Esophagus (tissue), 2 donors: ENCODE measurements at regions not wholly inside any gene's neighbourhood (a gene's known extent, or its start where the extent isn't known, plus 50 kb on each side); places are given as distances from the start of the nearest gene placed in this dataset.

ENCODE experiments used
- H3K27ac ChIP-seq, 2 donors: one replicate each; pipeline ENCODE4 v1.5.1; 2013; ENCODE audit warnings: low read depth in 2 of 2, mild to moderate bottlenecking in 2 of 2, inconsistent platforms in 1 of 2, low read length in 1 of 2, moderate library complexity in 1 of 2
- H3K27me3 ChIP-seq, 2 donors: one replicate each; pipeline ENCODE4 v1.6.1; 2013; ENCODE audit warnings: low read length in 2 of 2, control low read depth in 1 of 2, mild to moderate bottlenecking in 1 of 2; ENCODE audit not compliant: insufficient read depth in 2 of 2, control insufficient read depth in 1 of 2
- H3K36me3 ChIP-seq, 2 donors: one replicate each; pipeline ENCODE4 v1.6.1; 2013; ENCODE audit warnings: low read length in 1 of 2; ENCODE audit not compliant: control insufficient read depth in 2 of 2, insufficient read depth in 2 of 2
- H3K4me1 ChIP-seq, 2 donors: one replicate each; pipeline ENCODE4 v1.6.1; 2013; ENCODE audit warnings: low read length in 1 of 2; ENCODE audit not compliant: control insufficient read depth in 2 of 2, insufficient read depth in 2 of 2
- H3K4me3 ChIP-seq, 2 donors: one replicate each; pipeline ENCODE4 v1.5.1; 2013; ENCODE audit warnings: low read length in 2 of 2, mild to moderate bottlenecking in 2 of 2, low read depth in 1 of 2, moderate library complexity in 1 of 2
- H3K9me3 ChIP-seq, 2 donors: one replicate each; pipeline ENCODE4 v1.6.1; 2013; ENCODE audit warnings: mild to moderate bottlenecking in 2 of 2, low read depth in 1 of 2, low read length in 1 of 2, moderate library complexity in 1 of 2; ENCODE audit not compliant: control insufficient read depth in 2 of 2, insufficient read depth in 1 of 2
- WGBS, 2 donors: extraction: QIAGEN DNeasy Blood & Tissue Kit; methylation state at CpG; one replicate each; pipeline ENCODE4 v1.1.7; 2013; 5-methylcytosine and 5-hydroxymethylcytosine counted together
- donor health status: healthy with polysubstance abuse.
- donor health status: Bipolar disorder and iron deficiency.

DNA sequence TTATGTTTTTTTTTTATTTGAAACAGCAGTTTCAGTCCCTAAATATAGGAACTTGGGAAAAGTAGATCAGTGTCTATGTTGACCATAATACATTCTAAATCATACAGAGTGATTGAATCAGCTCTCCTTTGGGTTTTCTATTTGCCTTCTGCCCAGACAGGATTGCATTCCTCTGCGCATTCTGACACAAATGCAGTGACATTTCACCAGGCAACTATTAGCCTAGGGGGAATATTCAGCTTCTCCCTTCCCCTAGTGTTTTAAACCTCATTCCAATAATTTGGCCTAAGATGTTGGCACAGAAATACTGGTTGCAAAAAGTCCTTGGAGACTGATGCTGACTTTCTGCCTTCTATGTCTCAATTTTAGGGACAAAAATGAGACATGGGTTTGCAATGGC lies 172.8 kb downstream of the PTGER3 start:
- Histone ChIP-seq H3K4me3 (no peak overlapping the region), H3K36me3 (no peaks in the 10 kb centered on the region), H3K27me3 (no peaks in the 10 kb centered on the region), H3K9me3 (peaks cover 0 to 3% of the 10 kb centered on the region in 2 donors), H3K4me1 (no peaks in the 10 kb centered on the region), H3K27ac (no peak overlapping the region)
- 51 to 82% methylated on average over 1 of the region's 1 CpG for WGBS, 2 donors

DNA sequence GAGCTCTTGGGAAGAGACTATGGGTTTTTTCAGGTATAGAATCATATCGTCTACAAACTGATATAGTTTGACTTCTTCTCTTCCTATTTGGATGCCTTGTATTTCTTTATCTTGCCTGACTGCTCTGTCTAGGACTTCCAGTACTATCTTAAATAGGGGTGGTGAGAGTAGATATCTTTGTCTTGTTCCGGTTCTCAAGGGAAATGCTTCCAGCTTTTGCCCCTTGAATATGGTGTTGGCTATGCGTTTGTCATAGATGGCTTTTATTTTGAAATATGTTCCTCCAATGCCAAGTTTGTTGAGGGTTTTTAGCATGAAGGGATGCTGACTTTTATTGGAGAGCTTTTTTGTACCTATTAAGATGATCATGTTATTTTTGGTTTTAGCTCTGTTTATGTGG lies 170.3 kb downstream of the PTGER3 start:
- H3K4me3 ChIP-seq: no peak overlapping the region
- H3K4me1 ChIP-seq: no peaks in the 10 kb centered on the region
- H3K27ac ChIP-seq: no peak overlapping the region
- 82 to 89% methylated on average over 3 of the region's 3 CpGs for WGBS, 2 donors
- no peaks in the 10 kb centered on the region for H3K9me3 ChIP-seq
- H3K27me3 ChIP-seq: no peaks in the 10 kb centered on the region
- no peaks in the 10 kb centered on the region for H3K36me3 ChIP-seq

DNA sequence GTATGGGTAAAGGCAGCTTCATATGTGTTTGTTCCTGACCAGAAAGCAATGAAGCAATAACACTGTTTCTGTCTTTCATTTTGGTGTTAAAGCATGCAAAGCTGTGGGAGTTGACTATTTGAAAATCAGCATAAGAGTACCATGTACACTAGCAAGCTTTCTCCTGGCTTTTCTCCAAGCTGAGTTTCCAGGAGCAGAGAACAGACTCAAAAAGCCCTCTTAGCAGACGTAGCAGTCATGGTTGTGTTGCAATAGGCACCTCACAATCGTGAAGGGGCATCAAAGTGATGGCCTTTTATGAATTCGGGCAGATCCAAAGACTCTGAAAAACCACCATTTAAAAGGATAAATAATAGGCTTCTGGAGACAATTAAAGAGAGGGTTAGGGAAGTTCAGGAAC lies 159.7 kb downstream of the PTGER3 start:
- Histone ChIP-seq H3K4me1 (no peaks in the 10 kb centered on the region), H3K27ac (no peak overlapping the region), H3K27me3 (no peaks in the 10 kb centered on the region), H3K9me3 (no peaks in the 10 kb centered on the region), H3K36me3 (no peaks in the 10 kb centered on the region), H3K4me3 (no peak overlapping the region)
- WGBS, 2 donors: 48 to 49% methylated on average over 3 of the region's 3 CpGs

DNA sequence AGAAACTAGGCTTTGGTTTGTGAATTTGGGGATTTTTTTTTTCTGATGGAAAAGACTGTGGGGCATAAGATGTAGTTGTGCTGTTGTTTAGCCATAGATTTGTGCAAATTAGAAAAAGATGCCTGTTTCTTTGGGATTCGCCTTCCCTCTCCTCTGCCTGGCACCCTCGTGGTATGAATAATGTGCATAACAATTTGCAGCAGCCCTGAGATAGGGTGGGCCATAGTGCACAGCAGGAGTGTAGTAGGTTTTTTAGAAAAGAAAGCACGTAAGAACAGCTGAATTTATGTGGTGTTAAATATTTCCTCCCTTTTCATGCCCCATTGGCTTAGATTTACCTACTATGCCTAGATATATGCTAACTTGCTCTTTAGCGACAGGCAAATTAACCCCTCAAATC lies 158.9 kb downstream of the PTGER3 start:
- H3K4me1 ChIP-seq: no peaks in the 10 kb centered on the region
- 73 to 78% methylated on average over 4 of the region's 4 CpGs for WGBS, 2 donors
- no peaks in the 10 kb centered on the region for H3K36me3 ChIP-seq
- no peaks in the 10 kb centered on the region for H3K27me3 ChIP-seq
- H3K9me3 ChIP-seq: no peaks in the 10 kb centered on the region
- no peak overlapping the region for H3K4me3 ChIP-seq
- no peak overlapping the region for H3K27ac ChIP-seq

- H3K36me3 ChIP-seq: no peaks in the 10 kb centered on the region
- WGBS, 2 donors: 47 to 60% methylated on average over 2 of the region's 2 CpGs
Measured at GRCh38 chr1:70890408-70890807, 157.2 kb downstream of the PTGER3 start.

DNA sequence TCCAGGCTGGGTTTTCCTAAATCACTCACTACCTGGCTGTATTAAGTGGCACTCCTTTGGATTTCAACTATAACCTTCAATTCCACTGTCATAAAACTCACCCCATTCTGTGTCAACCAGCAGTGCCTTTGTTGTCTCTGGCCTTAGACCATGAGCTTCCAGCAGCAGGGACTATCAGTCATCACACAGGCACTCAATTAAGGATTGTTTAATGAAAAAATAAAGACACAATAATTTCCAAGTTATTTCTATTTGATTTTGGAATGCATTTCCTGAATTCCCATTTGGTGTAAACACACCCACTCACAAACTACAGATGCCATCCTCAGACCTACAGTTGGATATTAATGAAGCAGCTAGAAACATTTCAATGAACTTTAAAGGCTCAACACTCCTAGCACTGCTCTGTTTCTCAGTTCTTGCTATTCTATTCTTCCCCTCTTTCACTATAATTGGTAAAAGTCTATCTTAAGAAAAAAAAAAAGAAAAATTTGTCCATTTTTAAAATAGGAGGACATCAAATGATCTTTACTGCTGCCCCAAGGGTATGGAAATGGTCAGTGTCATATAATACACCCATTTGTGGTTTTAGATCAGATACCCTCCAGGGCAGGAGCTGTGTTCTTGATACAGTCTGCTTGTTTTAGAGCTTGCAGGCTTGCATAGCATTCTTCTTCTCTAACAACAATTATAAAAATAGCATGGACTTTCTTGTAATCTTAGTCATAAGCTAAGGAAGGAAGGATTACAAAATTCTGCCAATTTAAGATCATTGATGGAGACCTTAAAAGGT lies 156.4 kb downstream of the PTGER3 start:
- Histone ChIP-seq H3K27ac (no peak overlapping the region), H3K36me3 (no peaks in the 10 kb centered on the region), H3K4me3 (no peak overlapping the region), H3K4me1 (no peaks in the 10 kb centered on the region), H3K27me3 (no peaks in the 10 kb centered on the region), H3K9me3 (no peaks in the 10 kb centered on the region)

More at GRCh38 chr1:70890408-70890807, 157.2 kb downstream of the PTGER3 start:
- Histone ChIP-seq H3K9me3 (no peaks in the 10 kb centered on the region), H3K4me1 (no peaks in the 10 kb centered on the region), H3K27ac (no peak overlapping the region), H3K27me3 (no peaks in the 10 kb centered on the region), H3K4me3 (no peak overlapping the region)

GRCh38 chr1:70892140-70892539 lies 155.5 kb downstream of the PTGER3 start:
- H3K4me3 ChIP-seq: no peak overlapping the region
- 89 to 96% methylated on average over 2 of the region's 2 CpGs for WGBS, 2 donors

DNA sequence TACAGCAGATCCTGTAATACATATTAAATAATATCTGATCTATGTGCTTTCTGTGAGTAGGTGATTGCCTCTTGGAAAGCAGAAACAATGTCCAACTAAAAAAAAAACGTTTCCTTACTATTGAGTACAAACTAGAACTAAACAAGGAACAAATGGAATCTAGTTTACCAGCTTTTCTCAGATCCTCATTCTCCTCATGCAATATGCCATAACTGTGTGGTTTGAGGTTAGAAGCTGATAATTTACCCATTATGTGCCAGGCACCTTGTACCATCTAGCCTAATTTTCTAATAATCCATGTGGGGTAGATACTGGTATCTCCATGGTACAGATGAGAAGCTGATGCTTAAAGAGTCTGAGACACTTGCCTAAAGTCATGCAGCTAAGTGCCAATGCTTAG lies 154.7 kb downstream of the PTGER3 start:
- Histone ChIP-seq H3K4me3 (no peak overlapping the region), H3K9me3 (no peaks in the 10 kb centered on the region), H3K36me3 (no peaks in the 10 kb centered on the region), H3K27me3 (no peaks in the 10 kb centered on the region), H3K4me1 (no peaks in the 10 kb centered on the region), H3K27ac (no peak overlapping the region)
- WGBS, 2 donors: 7 to 18% methylated on average over 1 of the region's 1 CpG

More at GRCh38 chr1:70892140-70892539, 155.5 kb downstream of the PTGER3 start:
- Histone ChIP-seq H3K4me1 (no peaks in the 10 kb centered on the region), H3K9me3 (no peaks in the 10 kb centered on the region), H3K36me3 (no peaks in the 10 kb centered on the region), H3K27me3 (no peaks in the 10 kb centered on the region), H3K27ac (no peak overlapping the region)

DNA sequence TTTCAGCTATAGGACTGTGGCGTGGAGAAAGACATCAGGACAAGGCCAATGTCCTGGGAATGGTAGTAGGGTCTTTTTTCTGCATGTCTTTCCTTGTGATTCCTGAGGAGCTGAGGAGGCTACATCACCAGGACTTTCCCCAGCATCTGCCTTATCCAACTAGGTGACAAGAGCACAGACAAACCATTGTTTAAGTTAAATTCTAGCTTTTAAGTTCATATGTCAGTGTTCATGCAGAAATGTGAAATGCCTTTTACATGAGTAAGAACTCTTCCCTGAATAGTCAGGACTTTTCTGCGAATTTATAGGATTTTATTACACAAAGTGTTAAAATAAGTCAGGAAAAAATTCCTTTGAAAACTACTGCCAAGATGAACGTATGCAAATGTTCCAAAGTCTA lies 154.2 kb downstream of the PTGER3 start:
- H3K9me3 ChIP-seq: no peaks in the 10 kb centered on the region
- H3K27ac ChIP-seq: no peak overlapping the region
- H3K4me3 ChIP-seq: no peak overlapping the region
- no peaks in the 10 kb centered on the region for H3K36me3 ChIP-seq
- 67 to 73% methylated on average over 3 of the region's 3 CpGs for WGBS, 2 donors
- no peaks in the 10 kb centered on the region for H3K27me3 ChIP-seq
- H3K4me1 ChIP-seq: no peaks in the 10 kb centered on the region

GRCh38 chr1:70895531-70895930 lies 152.1 kb downstream of the PTGER3 start:
- no peaks in the 10 kb centered on the region for H3K9me3 ChIP-seq
- no peaks in the 10 kb centered on the region for H3K27me3 ChIP-seq
- no peaks in the 10 kb centered on the region for H3K36me3 ChIP-seq
- no peak overlapping the region for H3K27ac ChIP-seq
- H3K4me3 ChIP-seq: no peak overlapping the region
- H3K4me1 ChIP-seq: no peaks in the 10 kb centered on the region
